Breast epithelium (tissue), 4 donors: ENCODE measurements at regions not wholly inside any gene's neighbourhood (a gene's known extent, or its start where the extent isn't known, plus 50 kb on each side); places are given as distances from the start of the nearest gene placed in this dataset.

ENCODE experiments used
- DNase-seq, 2 donors: peaks; one replicate each; pipeline ENCODE4 v3.0.0-alpha.2; 2019; ENCODE audit warnings: low spot score in 2 of 2
- H3K27ac ChIP-seq, 2 donors: fragments of 200-600 bp; sonication (generic) in 1 of 2; one replicate each; pipeline ENCODE4 v1.5.1; 2016 to 2019; ENCODE audit warnings: mild to moderate bottlenecking in 1 of 2
- H3K27me3 ChIP-seq, 2 donors: fragments of 200-600 bp; sonication (generic) in 1 of 2; one replicate each; pipeline versions ENCODE4 v1.5.1 to v1.6.0; 2017 to 2019; ENCODE audit warnings: control low read depth in 1 of 2, mild to moderate bottlenecking in 1 of 2
- H3K36me3 ChIP-seq: fragments of 200-600 bp; one replicate; pipeline ENCODE4 v1.5.1; 2019
- H3K4me1 ChIP-seq, 2 donors: fragments of 200-600 bp; sonication (generic); one replicate each; pipeline ENCODE4 v1.5.1; 2016 to 2019; ENCODE audit warnings: control low read depth in 1 of 2
- H3K4me3 ChIP-seq, 3 donors: fragments of 200-600 bp; sonication (generic); 1 replicate in 2 of 3; 2 replicates in 1 of 3; pipeline ENCODE4 v1.5.1; 2016 to 2019; ENCODE audit warnings: mild to moderate bottlenecking in 3 of 3, moderate library complexity in 2 of 3
- H3K9me3 ChIP-seq, 2 donors: fragments of 200-600 bp; sonication (generic) in 1 of 2; one replicate each; pipeline ENCODE4 v1.5.1; 2016 to 2019; ENCODE audit warnings: control low read depth in 1 of 2
- CTCF ChIP-seq, 3 donors: fragments of 450-650 bp; IDR thresholded peaks; one replicate each; pipeline ENCODE4 v1.5.1; 2016 to 2017; ENCODE audit warnings: antibody characterized with exemption in 3 of 3, mild to moderate bottlenecking in 3 of 3, moderate library complexity in 3 of 3
- POLR2A ChIP-seq: fragments of 450-650 bp; IDR thresholded peaks from one replicate; pipeline ENCODE4 v1.6.1; 2016; ENCODE audit warnings: antibody characterized with exemption, mild to moderate bottlenecking, moderate library complexity
- POLR2AphosphoS5 ChIP-seq, 3 donors: sonication (generic); formaldehyde crosslinking; IDR thresholded peaks; one replicate each; pipeline ENCODE4 v1.6.1; 2017; ENCODE audit warnings: antibody characterized with exemption in 3 of 3
- intact Hi-C: fragments of 100-400 bp; cut with DNase I; formaldehyde crosslinking; loops from one replicate; pipeline ENCODE4 v1.15.1; 2023; ENCODE audit warnings: low total_unique reads

- H3K4me3 ChIP-seq, result no peak overlapping the region
- no peaks in the 10 kb centered on the region for H3K27me3 ChIP-seq
- DNase-seq, result no peak
- intact Hi-C loops, result no loop called here
- peaks cover 0 to 9% of the 10 kb centered on the region in 2 donors for H3K9me3 ChIP-seq
- H3K4me1 ChIP-seq, result no peaks in the 10 kb centered on the region
- TF ChIP-seq POLR2A (no peak), CTCF (IDR thresholded peaks at IDR 0.05) (no peak), POLR2AphosphoS5 (IDR thresholded peaks at IDR 0.05) (no peak)
- no peaks in the 10 kb centered on the region for H3K36me3 ChIP-seq
- no peak overlapping the region for H3K27ac ChIP-seq
Measured at GRCh38 chr2:118403658-118404451, 315.6 kb downstream of the INSIG2 start.

- H3K27me3 ChIP-seq, result no peaks in the 10 kb centered on the region
- no peaks in the 10 kb centered on the region for H3K4me1 ChIP-seq
- no peak for DNase-seq
- no peak overlapping the region for H3K4me3 ChIP-seq
- H3K27ac ChIP-seq, result no peak overlapping the region
- intact Hi-C loops, result no loop called here
- peaks cover 0 to 8% of the 10 kb centered on the region in 2 donors for H3K9me3 ChIP-seq
- no peaks in the 10 kb centered on the region for H3K36me3 ChIP-seq
- TF ChIP-seq CTCF (IDR thresholded peaks at IDR 0.05) (no peak), POLR2A (no peak)
Measured at GRCh38 chr2:118388771-118389170, 300.5 kb downstream of the INSIG2 start.

GRCh38 chr2:118387509-118387908 is 299.2 kb downstream of the INSIG2 start:
- Histone ChIP-seq H3K27ac (no peak overlapping the region), H3K9me3 (peaks cover 0 to 8% of the 10 kb centered on the region in 2 donors), H3K4me1 (no peaks in the 10 kb centered on the region), H3K36me3 (no peaks in the 10 kb centered on the region), H3K4me3 (no peak overlapping the region), H3K27me3 (no peaks in the 10 kb centered on the region)
- DNase-seq, result no peak
- intact Hi-C loops, result no loop called here
- TF ChIP-seq POLR2AphosphoS5 (IDR thresholded peaks at IDR 0.05), result no peak
- no peak for TF ChIP-seq POLR2A
- no peak for TF ChIP-seq CTCF (IDR thresholded peaks at IDR 0.05)

- TF ChIP-seq POLR2AphosphoS5 (IDR thresholded peaks at IDR 0.05) (no peak), CTCF (IDR thresholded peaks at IDR 0.05) (no peak), POLR2A (no peak)
- Histone ChIP-seq H3K36me3 (no peaks in the 10 kb centered on the region), H3K9me3 (peaks cover 0 to 8% of the 10 kb centered on the region in 2 donors), H3K4me3 (no peak overlapping the region), H3K4me1 (no peaks in the 10 kb centered on the region), H3K27ac (no peak overlapping the region), H3K27me3 (no peaks in the 10 kb centered on the region)
- DNase-seq, result no peak
- intact Hi-C loops, result no loop called here
Measured at GRCh38 chr2:118386641-118387302, 298.5 kb downstream of the INSIG2 start.

- no peaks in the 10 kb centered on the region for H3K27me3 ChIP-seq
- intact Hi-C loops, result no loop called here
Measured at GRCh38 chr2:118380915-118381653, 292.8 kb downstream of the INSIG2 start.

More at GRCh38 chr2:118380915-118381653, 292.8 kb downstream of the INSIG2 start:
- no peaks in the 10 kb centered on the region for H3K36me3 ChIP-seq
- TF ChIP-seq POLR2AphosphoS5 (IDR thresholded peaks at IDR 0.05), result no peak
- TF ChIP-seq POLR2A, result no peak
- no peak for TF ChIP-seq CTCF (IDR thresholded peaks at IDR 0.05)
- H3K9me3 ChIP-seq, result no peaks in the 10 kb centered on the region
- H3K4me1 ChIP-seq, result no peaks in the 10 kb centered on the region
- H3K4me3 ChIP-seq, result no peak overlapping the region
- no peak for DNase-seq
- no peak overlapping the region for H3K27ac ChIP-seq
